ENCODE measurements at regions not wholly inside any gene's neighbourhood (a gene's known extent, or its start where the extent isn't known, plus 50 kb on each side); places are given as distances from the start of the nearest gene placed in this dataset.

DNA sequence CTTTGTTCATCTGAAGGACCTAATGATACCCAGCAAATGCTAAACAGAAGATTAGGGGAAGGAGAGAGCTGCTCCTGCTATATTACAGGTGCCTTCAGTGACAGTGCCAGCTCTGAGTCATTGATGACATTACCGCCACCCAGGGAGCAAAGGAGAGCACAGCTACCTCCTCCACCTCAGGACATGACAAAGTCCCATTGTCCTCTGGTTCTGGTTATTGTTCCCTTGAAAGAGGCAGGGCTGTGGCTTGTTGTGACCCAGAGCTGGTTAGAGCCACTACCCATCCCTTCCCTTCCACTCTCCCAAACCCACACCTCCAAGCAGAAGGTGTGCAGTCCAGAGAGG, 363.5 kb upstream of the DUSP10 start:
- TF ChIP-seq, protein P1, sequence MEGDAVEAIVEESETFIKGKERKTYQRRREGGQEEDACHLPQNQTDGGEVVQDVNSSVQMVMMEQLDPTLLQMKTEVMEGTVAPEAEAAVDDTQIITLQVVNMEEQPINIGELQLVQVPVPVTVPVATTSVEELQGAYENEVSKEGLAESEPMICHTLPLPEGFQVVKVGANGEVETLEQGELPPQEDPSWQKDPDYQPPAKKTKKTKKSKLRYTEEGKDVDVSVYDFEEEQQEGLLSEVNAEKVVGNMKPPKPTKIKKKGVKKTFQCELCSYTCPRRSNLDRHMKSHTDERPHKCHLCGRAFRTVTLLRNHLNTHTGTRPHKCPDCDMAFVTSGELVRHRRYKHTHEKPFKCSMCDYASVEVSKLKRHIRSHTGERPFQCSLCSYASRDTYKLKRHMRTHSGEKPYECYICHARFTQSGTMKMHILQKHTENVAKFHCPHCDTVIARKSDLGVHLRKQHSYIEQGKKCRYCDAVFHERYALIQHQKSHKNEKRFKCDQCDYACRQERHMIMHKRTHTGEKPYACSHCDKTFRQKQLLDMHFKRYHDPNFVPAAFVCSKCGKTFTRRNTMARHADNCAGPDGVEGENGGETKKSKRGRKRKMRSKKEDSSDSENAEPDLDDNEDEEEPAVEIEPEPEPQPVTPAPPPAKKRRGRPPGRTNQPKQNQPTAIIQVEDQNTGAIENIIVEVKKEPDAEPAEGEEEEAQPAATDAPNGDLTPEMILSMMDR (conservative IDR thresholded peaks at IDR 0.05) = no peak
- no peak for TF ChIP-seq ZFX (IDR thresholded peaks at IDR 0.05)

All from C4-2B (cell line).